Hematopoietic multipotent progenitor cell treated with erythropoietin and hydrocortisone succinate and interleukin-3 and kit ligand, for 8 days (in vitro differentiated cells): ENCODE measurements at regions not wholly inside any gene's neighbourhood (a gene's known extent, or its start where the extent isn't known, plus 50 kb on each side); places are given as distances from the start of the nearest gene placed in this dataset.

ENCODE experiments used
- DNase-seq: peaks from one replicate; pipeline ENCODE4 v3.0.0-alpha.2; 2015

DNA sequence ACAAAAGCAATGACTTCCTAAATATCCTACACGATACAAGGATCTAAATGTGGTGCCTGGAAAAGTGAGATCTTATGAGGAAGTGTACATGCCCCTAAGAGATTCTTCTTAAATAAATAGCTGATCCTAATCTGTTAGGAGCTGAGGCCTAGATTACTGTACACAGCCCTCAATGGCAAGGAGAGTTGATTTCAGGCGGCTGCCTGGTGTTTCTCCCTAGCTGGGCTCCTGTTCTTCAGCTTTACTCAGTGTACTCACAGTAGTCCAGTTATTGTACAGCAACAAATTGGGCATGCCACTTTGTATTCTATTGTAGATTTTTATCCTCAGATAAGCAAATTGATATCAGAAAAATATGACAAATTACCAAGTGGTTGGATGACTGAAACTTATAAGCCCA, 358.2 kb upstream of the PDGFD start:
- no peak for DNase-seq

DNA sequence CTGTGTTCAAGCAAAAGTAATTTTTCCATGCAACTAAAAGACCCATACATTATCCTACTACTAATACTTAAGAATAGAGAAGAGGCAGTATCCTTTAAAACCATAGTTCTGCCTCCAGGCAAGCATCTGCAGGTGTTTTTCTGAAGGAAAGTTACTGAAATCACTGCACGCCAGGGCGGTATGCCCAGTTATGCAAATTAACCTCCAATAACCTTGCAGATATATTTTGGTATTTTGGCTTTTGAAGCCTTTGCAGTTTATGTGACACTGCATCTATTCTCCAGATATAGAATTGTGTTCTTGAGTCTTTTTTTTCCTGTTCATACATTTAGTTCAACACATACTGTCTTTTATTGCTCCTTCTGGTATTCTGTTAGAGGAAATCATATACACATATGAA, 346.2 kb upstream of the PDGFD start:
- DNase-seq = no peak

GRCh38 chr11:104490182-104490581, 326.2 kb upstream of the PDGFD start:
- DNase-seq = no peak

- DNase-seq = no peak
Measured at GRCh38 chr11:104488561-104488960, 324.6 kb upstream of the PDGFD start.

- peak; percentile 9 for DNase-seq
Measured at GRCh38 chr11:104487046-104487806, 323.3 kb upstream of the PDGFD start.

- DNase-seq = no peak
Measured at GRCh38 chr11:104484804-104485554, 321.0 kb upstream of the PDGFD start.

- no peak for DNase-seq
Measured at GRCh38 chr11:104476898-104477297, 313.0 kb upstream of the PDGFD start.

GRCh38 chr11:104476454-104476853, 312.5 kb upstream of the PDGFD start:
- DNase-seq = no peak

DNA sequence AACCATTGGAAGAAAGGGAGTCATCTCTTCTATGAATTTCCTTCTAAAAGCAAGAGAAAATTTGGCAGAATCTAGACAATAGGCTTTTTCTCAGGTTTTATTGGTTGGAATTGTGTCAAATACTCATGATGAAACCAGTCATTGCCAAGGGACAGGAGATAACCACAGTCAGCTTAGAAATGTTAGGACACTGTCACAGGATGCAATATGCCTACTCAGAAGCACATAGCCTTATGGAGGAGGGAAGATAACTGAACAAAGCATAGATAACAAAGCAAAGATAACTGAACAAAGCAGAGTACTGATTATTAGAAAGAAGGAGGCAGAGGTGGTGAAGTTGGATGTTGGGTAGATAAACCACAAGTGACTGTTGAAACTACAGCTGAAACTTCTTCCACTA, 303.5 kb upstream of the PDGFD start:
- peak; percentile 68 for DNase-seq

GRCh38 chr11:104465321-104465720, 301.4 kb upstream of the PDGFD start:
- DNase-seq = no peak

GRCh38 chr11:104464691-104465090, 300.7 kb upstream of the PDGFD start:
- DNase-seq = no peak

GRCh38 chr11:104462341-104462740, 298.4 kb upstream of the PDGFD start:
- no peak for DNase-seq

- no peak for DNase-seq
Measured at GRCh38 chr11:104451197-104451893, 287.4 kb upstream of the PDGFD start.

GRCh38 chr11:104443387-104443786, 279.4 kb upstream of the PDGFD start:
- DNase-seq = no peak

DNA sequence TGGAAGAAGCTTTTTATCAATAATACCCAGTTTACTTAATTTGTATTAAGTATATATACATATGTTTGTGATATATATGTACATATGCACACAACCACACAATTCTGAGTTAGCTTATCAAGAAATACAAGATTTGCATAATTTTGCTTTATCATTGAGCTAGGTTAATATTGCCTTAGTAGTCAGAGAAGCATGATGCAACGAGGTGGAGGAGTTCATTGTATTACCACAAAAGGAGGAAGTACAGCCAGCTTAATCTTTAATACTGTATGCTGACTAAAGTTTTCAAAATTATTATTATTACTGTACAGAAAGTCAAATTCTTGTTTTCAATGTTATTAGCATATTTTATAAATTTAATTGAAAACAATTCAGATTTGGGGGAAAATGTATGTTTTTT, 278.4 kb upstream of the PDGFD start:
- peak; percentile 42 for DNase-seq

DNA sequence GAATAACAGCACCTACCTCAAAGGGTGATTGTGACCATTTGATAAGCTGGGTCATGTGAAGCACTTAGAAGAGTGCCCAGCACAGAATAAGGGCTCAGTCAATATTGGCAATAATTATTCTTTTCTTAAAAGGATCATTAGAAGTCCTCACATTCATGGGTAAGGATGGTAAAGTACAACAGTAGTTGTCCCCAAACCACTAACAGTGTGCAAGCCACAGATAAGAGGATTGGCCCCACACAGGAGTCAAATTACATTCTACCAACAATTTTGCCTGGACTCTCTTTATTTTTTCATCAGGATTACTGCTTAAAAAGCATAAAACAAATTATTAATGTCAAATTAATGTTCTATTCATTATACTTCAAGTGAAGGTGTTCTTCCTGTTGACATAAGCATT, 271.5 kb upstream of the PDGFD start:
- peak; percentile 81 for DNase-seq

GRCh38 chr11:104433751-104434150, 269.8 kb upstream of the PDGFD start:
- DNase-seq = no peak

DNA sequence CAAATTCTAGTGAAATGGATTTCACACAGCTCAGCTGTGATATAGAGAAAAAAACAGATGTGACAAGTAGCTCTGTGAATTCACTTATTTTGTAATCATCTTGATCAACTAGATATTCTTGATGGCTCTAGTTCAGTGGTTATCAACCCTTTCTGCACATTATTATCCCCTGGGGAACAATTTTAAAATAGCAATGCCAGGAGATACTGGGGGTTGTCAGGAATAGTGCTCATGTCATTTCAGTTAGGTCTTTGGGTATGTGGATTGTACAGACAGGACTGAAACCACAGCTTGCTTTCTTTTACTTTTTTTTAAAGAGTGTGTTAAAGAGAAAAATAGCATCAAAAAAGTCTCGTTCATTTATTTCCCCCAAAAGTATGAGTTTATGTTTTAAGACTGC, 269.0 kb upstream of the PDGFD start:
- no peak for DNase-seq

- DNase-seq = no peak
Measured at GRCh38 chr11:104432526-104432925, 268.6 kb upstream of the PDGFD start.

- DNase-seq = no peak
Measured at GRCh38 chr11:104422324-104422944, 258.5 kb upstream of the PDGFD start.

GRCh38 chr11:104410336-104410735, 246.4 kb upstream of the PDGFD start:
- no peak for DNase-seq

- DNase-seq = no peak
Measured at GRCh38 chr11:104408630-104409029, 244.7 kb upstream of the PDGFD start.

DNA sequence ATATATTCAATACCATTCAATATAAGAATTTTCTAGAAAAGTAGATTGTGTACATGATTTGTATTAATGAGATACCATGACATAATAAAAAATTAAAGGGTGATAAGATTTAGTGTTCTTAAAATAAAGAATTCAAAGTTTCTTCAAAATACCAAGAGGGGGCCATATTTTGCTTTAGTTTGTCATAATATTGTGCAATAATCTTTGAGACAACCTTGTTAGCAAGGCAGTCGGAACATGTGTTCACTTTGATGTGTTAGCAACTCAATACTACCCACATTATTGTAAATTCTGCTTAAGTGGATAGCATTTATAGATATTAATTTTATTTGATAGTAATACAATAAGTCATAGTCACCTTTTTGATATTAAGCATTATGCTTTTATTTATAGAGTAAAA, 241.3 kb upstream of the PDGFD start:
- no peak for DNase-seq
